WTC11 (cell line): ENCODE measurements at regions not wholly inside any gene's neighbourhood (a gene's known extent, or its start where the extent isn't known, plus 50 kb on each side); places are given as distances from the start of the nearest gene placed in this dataset.

Experiments
- ATAC-seq: fragments of 200-7000 bp; cut with Tn5 transposase; 2 replicates; pipeline ENCODE4 v1.10.0; 2021; ENCODE audit warnings: mild to moderate bottlenecking, moderate library complexity
- CTCF ChIA-PET: fragments of 300-600 bp; sonication (Branson Sonifier 250); formaldehyde crosslinking; loops from one replicate; lab custom pipeline; 2021; ENCODE audit warnings: antibody characterized with exemption; lab: Charles Lee
- POLR2A ChIA-PET: fragments of 350-600 bp; sonication (Branson Sonifier 250); formaldehyde crosslinking; loops from one replicate; lab custom pipeline; 2021; ENCODE audit warnings: antibody characterized with exemption; lab: Charles Lee
- DNase-seq: peaks from one replicate; pipeline ENCODE4 v3.0.0; 2021; ENCODE audit warnings: low spot score
- H3K27ac Mint-ChIP-seq: 2 replicates; pipeline ENCODE4 v1.8.0; 2021; ENCODE audit warnings: mixed read lengths
- H3K27me3 Mint-ChIP-seq: 2 replicates; pipeline ENCODE4 v1.8.0; 2021; ENCODE audit warnings: low read depth, mild to moderate bottlenecking, moderate library complexity, mixed read lengths
- H3K36me3 Mint-ChIP-seq: 2 replicates; pipeline ENCODE4 v1.8.0; 2021; ENCODE audit warnings: mixed read lengths
- H3K4me1 Mint-ChIP-seq: 2 replicates; pipeline ENCODE4 v1.8.0; 2022; ENCODE audit warnings: mixed read lengths
- H3K4me3 Mint-ChIP-seq: 2 replicates; pipeline ENCODE4 v1.8.0; 2021; ENCODE audit warnings: mild to moderate bottlenecking, moderate library complexity, mixed read lengths
- H3K9me3 Mint-ChIP-seq: 2 replicates; pipeline ENCODE4 v1.8.0; 2021; ENCODE audit warnings: mixed read lengths
- ARID4B ChIP-seq: sonication (generic); formaldehyde crosslinking; IDR thresholded peaks from 2 replicates; pipeline ENCODE4 v1.8.0; 2023; ENCODE audit warnings: missing genetic modification reagents, mild to moderate bottlenecking, borderline replicate concordance
- ATF1 ChIP-seq: sonication (generic); formaldehyde crosslinking; IDR thresholded peaks from 2 replicates; pipeline ENCODE4 v1.8.1; 2023; ENCODE audit warnings: mild to moderate bottlenecking, moderate library complexity, missing genetic modification reagents
- ATF6 ChIP-seq: sonication (generic); formaldehyde crosslinking; IDR thresholded peaks from 2 replicates; pipeline ENCODE4 v1.8.1; 2023; ENCODE audit warnings: mild to moderate bottlenecking, missing genetic modification reagents
- CREM ChIP-seq: sonication (generic); formaldehyde crosslinking; IDR thresholded peaks from 2 replicates; pipeline ENCODE4 v1.8.1; 2022; ENCODE audit warnings: mild to moderate bottlenecking, missing genetic modification reagents, moderate library complexity
- CTCF ChIP-seq: fragments of 200-600 bp; IDR thresholded peaks from 2 replicates; pipeline ENCODE4 v1.8.0; 2022; ENCODE audit warnings: antibody characterized with exemption
- E2F1 ChIP-seq: sonication (generic); formaldehyde crosslinking; IDR thresholded peaks from 2 replicates; pipeline ENCODE4 v1.8.0; 2022; ENCODE audit warnings: mild to moderate bottlenecking, missing genetic modification reagents
- E2F5 ChIP-seq: sonication (generic); formaldehyde crosslinking; IDR thresholded peaks from 2 replicates; pipeline ENCODE4 v1.8.1; 2022; ENCODE audit warnings: mild to moderate bottlenecking, moderate library complexity, missing genetic modification reagents
- EMX1 ChIP-seq: fragments of 250-450 bp; sonication (Bioruptor Pico); IDR thresholded peaks from 2 replicates; pipeline ENCODE4 v1.8.0; 2021; ENCODE audit warnings: mild to moderate bottlenecking
- FOXK1 ChIP-seq: sonication (generic); formaldehyde crosslinking; IDR thresholded peaks from 2 replicates; pipeline ENCODE4 v1.8.0; 2022; ENCODE audit warnings: mild to moderate bottlenecking, moderate library complexity, missing genetic modification reagents
- GRHL2 ChIP-seq: fragments of 250-450 bp; sonication (Bioruptor Pico); IDR thresholded peaks from 2 replicates; pipeline ENCODE4 v1.8.0; 2022; ENCODE audit warnings: mild to moderate bottlenecking, moderate library complexity; ENCODE audit not compliant: insufficient replicate concordance, severe bottlenecking
- HMGXB4 ChIP-seq: sonication (generic); formaldehyde crosslinking; IDR thresholded peaks from 2 replicates; pipeline ENCODE4 v1.8.1; 2023; ENCODE audit warnings: mild to moderate bottlenecking, moderate library complexity, missing genetic modification reagents
- IRF1 ChIP-seq: sonication (generic); formaldehyde crosslinking; IDR thresholded peaks from 2 replicates; pipeline ENCODE4 v1.8.0; 2023; ENCODE audit warnings: missing genetic modification reagents
- IRF2 ChIP-seq: sonication (generic); formaldehyde crosslinking; IDR thresholded peaks from 2 replicates; pipeline ENCODE4 v1.8.0; 2022; ENCODE audit warnings: low read depth, missing genetic modification reagents, borderline replicate concordance
- MYBL2 ChIP-seq: sonication (generic); formaldehyde crosslinking; IDR thresholded peaks from 2 replicates; pipeline ENCODE4 v1.8.1; 2023; ENCODE audit warnings: mild to moderate bottlenecking, moderate library complexity, missing genetic modification reagents
- NFATC4 ChIP-seq: fragments of 250-450 bp; sonication (Bioruptor Pico); IDR thresholded peaks from 2 replicates; pipeline ENCODE4 v1.9.0; 2021; ENCODE audit warnings: mild to moderate bottlenecking
- OVOL2 ChIP-seq: fragments of 250-450 bp; sonication (Bioruptor Pico); IDR thresholded peaks from 2 replicates; pipeline ENCODE4 v1.9.0; 2021; ENCODE audit warnings: mild to moderate bottlenecking, borderline replicate concordance
- USF1 ChIP-seq: sonication (generic); formaldehyde crosslinking; IDR thresholded peaks from 2 replicates; pipeline ENCODE4 v1.8.0; 2022; ENCODE audit warnings: mild to moderate bottlenecking, missing genetic modification reagents
- ZBTB43 ChIP-seq: sonication (generic); formaldehyde crosslinking; IDR thresholded peaks from 2 replicates; pipeline ENCODE4 v1.8.1; 2023; ENCODE audit warnings: mild to moderate bottlenecking, missing genetic modification reagents
- ZNF263 ChIP-seq: sonication (generic); formaldehyde crosslinking; IDR thresholded peaks from 2 replicates; pipeline ENCODE4 v1.8.1; 2022; ENCODE audit warnings: low read depth, mild to moderate bottlenecking, moderate library complexity, missing genetic modification reagents

- no peak for ATAC-seq
- peaks cover 19% of the 10 kb centered on the region for H3K9me3 Mint-ChIP-seq
- TF ChIP-seq ZBTB43 (CRISPR knock-in tag) (no peak), ZNF263 (CRISPR knock-in tag) (no peak), CTCF (no peak), HMGXB4 (CRISPR knock-in tag) (no peak), USF1 (no peak), CREM (no peak), GRHL2 (CRISPR knock-in tag) (no peak), EMX1 (CRISPR knock-in tag) (no peak), MYBL2 (CRISPR knock-in tag) (no peak), IRF2 (CRISPR knock-in tag) (no peak), FOXK1 (CRISPR knock-in tag) (no peak), NFATC4 (CRISPR knock-in tag) (no peak), ATF6 (CRISPR knock-in tag) (no peak), E2F1 (CRISPR knock-in tag) (no peak), ARID4B (no peak), E2F5 (CRISPR knock-in tag) (no peak), OVOL2 (CRISPR knock-in tag) (no peak), ATF1 (CRISPR knock-in tag) (no peak), IRF1 (CRISPR knock-in tag) (no peak)
- no peak overlapping the region for H3K4me3 Mint-ChIP-seq
- ChIA-PET POLR2A (no interaction called here), CTCF (interaction anchor here (1.0 to 3.8 kb wide), 4 partner anchors 15 to 356 kb away, joined by 3 to 16 read pairs (median 4); no protein-coding TSS in a partner anchor)
- peaks cover 12% of the 10 kb centered on the region for H3K36me3 Mint-ChIP-seq
- H3K27ac Mint-ChIP-seq: no peak overlapping the region; the same call in 1 of the 2 replicates
- no peak for DNase-seq
- peaks cover 28% of the 10 kb centered on the region for H3K4me1 Mint-ChIP-seq
- H3K27me3 Mint-ChIP-seq: peaks cover 14% of the 10 kb centered on the region
Observed at GRCh38 chr14:22334627-22335026, 254.4 kb downstream of the DAD1 start.
